ENCODE measurements at regions not wholly inside any gene's neighbourhood (a gene's known extent, or its start where the extent isn't known, plus 50 kb on each side); places are given as distances from the start of the nearest gene placed in this dataset.

DNA sequence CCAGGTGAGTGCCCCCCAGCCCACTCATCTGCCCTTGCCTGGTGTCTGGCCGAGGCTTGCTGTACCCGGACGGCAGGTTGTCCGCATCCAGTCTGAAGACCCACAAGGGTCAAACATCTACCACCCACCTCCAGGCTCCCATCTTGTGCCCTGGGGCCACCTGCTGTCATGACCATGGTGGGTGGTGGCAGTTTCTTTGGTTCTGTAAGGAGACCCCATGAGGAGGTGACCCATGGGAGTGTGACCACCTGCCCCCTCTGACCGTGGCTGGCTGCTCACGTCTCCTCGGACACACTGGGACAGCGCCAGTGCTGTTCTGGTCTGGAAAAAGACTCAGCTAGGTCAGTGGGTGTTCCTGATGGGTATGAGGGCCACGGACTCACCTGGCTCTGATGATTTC lies 93.9 kb downstream of the TEX29 start:
- TF ChIP-seq, protein P1, sequence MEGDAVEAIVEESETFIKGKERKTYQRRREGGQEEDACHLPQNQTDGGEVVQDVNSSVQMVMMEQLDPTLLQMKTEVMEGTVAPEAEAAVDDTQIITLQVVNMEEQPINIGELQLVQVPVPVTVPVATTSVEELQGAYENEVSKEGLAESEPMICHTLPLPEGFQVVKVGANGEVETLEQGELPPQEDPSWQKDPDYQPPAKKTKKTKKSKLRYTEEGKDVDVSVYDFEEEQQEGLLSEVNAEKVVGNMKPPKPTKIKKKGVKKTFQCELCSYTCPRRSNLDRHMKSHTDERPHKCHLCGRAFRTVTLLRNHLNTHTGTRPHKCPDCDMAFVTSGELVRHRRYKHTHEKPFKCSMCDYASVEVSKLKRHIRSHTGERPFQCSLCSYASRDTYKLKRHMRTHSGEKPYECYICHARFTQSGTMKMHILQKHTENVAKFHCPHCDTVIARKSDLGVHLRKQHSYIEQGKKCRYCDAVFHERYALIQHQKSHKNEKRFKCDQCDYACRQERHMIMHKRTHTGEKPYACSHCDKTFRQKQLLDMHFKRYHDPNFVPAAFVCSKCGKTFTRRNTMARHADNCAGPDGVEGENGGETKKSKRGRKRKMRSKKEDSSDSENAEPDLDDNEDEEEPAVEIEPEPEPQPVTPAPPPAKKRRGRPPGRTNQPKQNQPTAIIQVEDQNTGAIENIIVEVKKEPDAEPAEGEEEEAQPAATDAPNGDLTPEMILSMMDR (optimal IDR thresholded peaks at IDR 0.05 in 1 of 3, IDR thresholded peaks at IDR 0.05 in 1 of 3, conservative IDR thresholded peaks at IDR 0.05 in 1 of 3; ENCODE audit: extremely low read depth in 1 of 3, insufficient read depth in 2 of 3, low read length in 3 of 3) = no peak
- TF ChIP-seq EZH2 (IDR thresholded peaks at IDR 0.05; ENCODE audit: low read length) = no peak
- Histone ChIP-seq H3K9me3 (ENCODE audit: control insufficient read depth, low read depth, low read length) (no peaks in the 10 kb centered on the region), H3K27me3 (ENCODE audit: control insufficient read depth, extremely low read depth, insufficient read depth, low read length) (peaks cover 63% of the 10 kb centered on the region), H3K4me3 (ENCODE audit: control insufficient read depth in 2 of 3, extremely low read depth in 1 of 3, insufficient read depth in 2 of 3, low read depth in 1 of 3, low read length in 3 of 3) (no peak overlapping the region), H3K4me2 (ENCODE audit: control insufficient read depth, extremely low read depth, insufficient read depth, low read depth, low read length) (no peak overlapping the region), H3K9ac (ENCODE audit: control insufficient read depth, extremely low read depth, insufficient read depth, low read length) (no peak overlapping the region), H4K20me1 (ENCODE audit: control insufficient read depth, extremely low read depth, insufficient read depth, low read length) (no peaks in the 10 kb centered on the region), H3K79me2 (ENCODE audit: control insufficient read depth, insufficient read depth, low read length) (no peaks in the 10 kb centered on the region), H3K27ac (ENCODE audit: control insufficient read depth, insufficient read depth, low read length) (no peak overlapping the region), H3K36me3 (ENCODE audit: control insufficient read depth in 2 of 2, extremely low read depth in 1 of 2, insufficient read depth in 2 of 2, low read length in 2 of 2) (no peaks in the 10 kb centered on the region), H2AFZ (ENCODE audit: control insufficient read depth, low read length) (no peak overlapping the region), H3K9me1 (ENCODE audit: control insufficient read depth, extremely low read depth, insufficient read depth, low read length) (no peaks in the 10 kb centered on the region), H3K4me1 (ENCODE audit: control insufficient read depth, extremely low read depth, insufficient read depth, low read length) (no peaks in the 10 kb centered on the region)
- FAIRE-seq (no peak), DNase-seq (ENCODE audit: low read depth, low spot score) (no peak)
- dilution Hi-C loops (cut with MboI; ENCODE audit: extremely low pct_ligation_motif_present, low sequenced_read_pairs) = no loop called here

DNA sequence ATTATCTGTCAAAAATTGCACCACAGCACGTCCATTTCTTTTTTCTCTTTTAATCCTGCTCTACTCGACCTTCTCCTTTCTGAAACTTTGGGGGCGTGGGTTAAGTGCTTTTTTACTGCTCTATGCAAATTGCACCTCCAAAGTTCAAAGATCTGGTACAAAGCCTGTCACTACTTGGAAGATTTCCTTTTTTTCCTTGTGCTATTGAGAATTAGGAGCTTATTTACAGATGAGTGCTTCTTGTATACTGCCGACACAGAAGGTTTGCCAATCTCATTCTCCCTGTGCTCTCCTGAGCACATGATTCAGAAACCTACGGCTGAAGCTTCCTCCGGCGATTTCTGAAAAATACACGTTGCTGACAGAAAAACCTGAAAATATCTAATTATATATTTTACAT lies 94.8 kb downstream of the TEX29 start:
- no peaks in the 10 kb centered on the region for H3K9me3 ChIP-seq (ENCODE audit: control insufficient read depth, low read depth, low read length)
- H3K9me1 ChIP-seq (ENCODE audit: control insufficient read depth, extremely low read depth, insufficient read depth, low read length) = no peaks in the 10 kb centered on the region
- H3K79me2 ChIP-seq (ENCODE audit: control insufficient read depth, insufficient read depth, low read length) = no peaks in the 10 kb centered on the region
- FAIRE-seq = no peak
- TF ChIP-seq, protein P1 (optimal IDR thresholded peaks at IDR 0.05 in 1 of 3, IDR thresholded peaks at IDR 0.05 in 1 of 3, conservative IDR thresholded peaks at IDR 0.05 in 1 of 3; ENCODE audit: extremely low read depth in 1 of 3, insufficient read depth in 2 of 3, low read length in 3 of 3) = no peak
- TF ChIP-seq EZH2 (IDR thresholded peaks at IDR 0.05; ENCODE audit: low read length) = no peak
- no peak overlapping the region for H3K4me3 ChIP-seq (ENCODE audit: control insufficient read depth in 2 of 3, extremely low read depth in 1 of 3, insufficient read depth in 2 of 3, low read depth in 1 of 3, low read length in 3 of 3)
- H3K27ac ChIP-seq (ENCODE audit: control insufficient read depth, insufficient read depth, low read length) = no peak overlapping the region
- H3K9ac ChIP-seq (ENCODE audit: control insufficient read depth, extremely low read depth, insufficient read depth, low read length) = no peak overlapping the region
- DNase-seq (ENCODE audit: low read depth, low spot score) = no peak
- peaks cover 59% of the 10 kb centered on the region for H3K27me3 ChIP-seq (ENCODE audit: control insufficient read depth, extremely low read depth, insufficient read depth, low read length)
- H3K4me1 ChIP-seq (ENCODE audit: control insufficient read depth, extremely low read depth, insufficient read depth, low read length) = no peaks in the 10 kb centered on the region
- no peaks in the 10 kb centered on the region for H3K36me3 ChIP-seq (ENCODE audit: control insufficient read depth in 2 of 2, extremely low read depth in 1 of 2, insufficient read depth in 2 of 2, low read length in 2 of 2)
- H2AFZ ChIP-seq (ENCODE audit: control insufficient read depth, low read length) = no peak overlapping the region
- H3K4me2 ChIP-seq (ENCODE audit: control insufficient read depth, extremely low read depth, insufficient read depth, low read depth, low read length) = no peak overlapping the region
- dilution Hi-C loops (cut with MboI; ENCODE audit: extremely low pct_ligation_motif_present, low sequenced_read_pairs) = no loop called here
- H4K20me1 ChIP-seq (ENCODE audit: control insufficient read depth, extremely low read depth, insufficient read depth, low read length) = no peaks in the 10 kb centered on the region

Data from keratinocyte (primary cell).